HG02588 (cell line): ENCODE measurements at regions not wholly inside any gene's neighbourhood (a gene's known extent, or its start where the extent isn't known, plus 50 kb on each side); places are given as distances from the start of the nearest gene placed in this dataset.

ENCODE experiments used
- ATAC-seq: cut with Tn5 transposase; IDR thresholded peaks from one replicate; pipeline ENCODE4 v1.9.1; 2021; ENCODE audit warnings: mild to moderate bottlenecking, moderate library complexity; ENCODE audit not compliant: unreplicated experiment

DNA sequence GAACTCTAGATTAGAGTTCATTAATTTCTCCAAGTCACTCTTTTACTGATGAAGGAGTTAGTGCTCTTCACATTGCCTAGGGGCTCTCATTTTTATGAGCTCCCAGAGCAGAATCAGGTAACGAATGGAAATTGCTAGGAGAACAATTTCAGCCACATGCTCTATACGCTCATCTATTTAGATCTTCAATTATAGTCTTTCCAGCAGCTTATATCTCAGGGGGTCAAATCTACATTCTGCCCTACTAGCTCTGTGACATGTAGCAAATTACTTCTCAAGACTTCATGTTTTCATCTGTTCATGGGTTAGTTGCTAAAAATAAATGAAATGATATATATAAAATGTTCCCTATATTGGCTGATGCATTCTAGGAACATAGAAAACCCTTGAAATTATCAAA is 183.6 kb downstream of the PLPP3 start:
- no peak for ATAC-seq

DNA sequence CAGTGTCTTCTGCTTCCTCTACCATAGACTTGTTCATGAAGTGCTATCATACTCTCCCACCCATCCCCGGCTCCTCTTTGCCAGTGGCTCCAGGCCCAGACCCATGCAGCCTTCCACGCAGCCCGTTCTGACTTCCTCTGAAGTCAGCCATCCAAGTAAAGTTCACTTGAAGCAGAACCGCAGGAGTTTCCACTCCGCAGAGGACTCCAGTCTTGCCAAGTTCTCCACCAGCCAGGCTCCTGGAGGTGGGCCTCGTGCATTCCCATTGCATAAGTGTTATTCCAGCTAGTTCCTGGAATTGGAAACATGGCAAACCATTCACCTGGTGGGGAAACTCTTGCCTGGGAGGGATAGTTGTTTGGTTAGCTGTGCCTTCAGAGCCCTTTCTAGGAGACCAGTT is 185.1 kb downstream of the PLPP3 start:
- no peak for ATAC-seq

DNA sequence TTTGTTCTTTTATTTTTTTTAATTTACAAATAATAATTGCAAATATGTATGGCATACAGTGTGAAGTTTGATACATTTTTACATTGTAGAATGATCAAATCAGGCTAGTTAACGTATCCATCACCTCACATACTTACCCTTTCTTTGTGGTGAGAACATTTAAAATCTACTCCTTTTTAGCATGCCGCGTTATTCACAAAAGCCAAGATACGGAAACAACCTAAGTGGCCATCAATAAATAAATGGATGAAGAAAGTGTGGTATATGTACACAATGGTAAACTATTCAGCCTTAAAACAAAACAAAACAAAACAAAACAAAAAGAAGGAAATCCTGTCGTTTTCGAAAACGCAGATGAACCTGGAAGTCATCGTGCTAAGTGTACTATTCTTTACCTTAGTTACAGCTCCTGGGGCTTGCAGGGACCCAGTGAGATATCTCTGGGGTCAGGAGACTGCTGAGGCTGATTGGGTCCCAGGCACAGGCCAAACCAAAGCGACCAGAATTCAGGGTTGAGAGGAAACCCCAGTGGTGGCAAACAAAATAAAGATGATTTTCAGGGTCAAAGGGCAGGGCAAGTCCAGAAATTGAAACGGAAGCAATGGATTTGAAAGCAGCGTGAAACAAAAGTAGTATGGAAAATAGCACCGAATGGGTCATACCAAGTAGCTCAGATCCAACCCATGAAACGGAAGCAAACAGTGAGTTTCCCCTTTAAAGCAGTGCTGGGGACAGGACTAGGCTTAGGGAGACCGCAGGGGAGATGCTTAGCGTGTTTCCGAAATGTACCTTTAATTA is 188.2 kb downstream of the PLPP3 start:
- no peak for ATAC-seq

DNA sequence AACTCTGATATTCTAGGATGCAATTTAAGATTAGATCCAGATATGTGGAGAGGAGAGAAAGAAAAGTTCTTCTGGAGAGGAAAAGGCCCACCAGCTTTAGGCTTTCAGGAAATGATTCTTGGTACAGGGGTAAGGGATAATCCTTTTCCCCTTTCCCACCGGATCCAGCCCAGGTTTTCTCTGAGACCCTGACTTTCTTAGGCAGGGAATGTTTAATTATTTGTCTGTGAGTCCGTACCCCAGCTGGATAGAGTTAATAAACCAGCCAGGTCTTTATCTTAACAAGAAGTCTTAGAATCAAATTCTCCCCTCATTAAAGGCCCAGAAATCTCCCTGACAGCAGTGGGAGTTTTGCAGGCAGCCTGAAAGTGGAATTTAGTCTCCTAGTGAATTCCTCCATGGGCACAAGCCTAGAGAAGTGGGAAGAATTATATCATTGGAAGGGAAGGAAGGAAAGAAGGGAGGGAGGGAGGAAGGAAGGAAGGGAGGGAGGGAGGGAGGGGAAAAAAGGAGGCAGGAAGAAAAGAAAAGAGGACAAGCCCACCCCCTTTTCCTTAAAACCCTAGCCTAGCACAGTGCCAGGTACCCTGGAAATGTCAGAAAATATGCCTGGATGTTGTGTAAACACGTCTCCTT is 189.0 kb downstream of the PLPP3 start:
- no peak for ATAC-seq

DNA sequence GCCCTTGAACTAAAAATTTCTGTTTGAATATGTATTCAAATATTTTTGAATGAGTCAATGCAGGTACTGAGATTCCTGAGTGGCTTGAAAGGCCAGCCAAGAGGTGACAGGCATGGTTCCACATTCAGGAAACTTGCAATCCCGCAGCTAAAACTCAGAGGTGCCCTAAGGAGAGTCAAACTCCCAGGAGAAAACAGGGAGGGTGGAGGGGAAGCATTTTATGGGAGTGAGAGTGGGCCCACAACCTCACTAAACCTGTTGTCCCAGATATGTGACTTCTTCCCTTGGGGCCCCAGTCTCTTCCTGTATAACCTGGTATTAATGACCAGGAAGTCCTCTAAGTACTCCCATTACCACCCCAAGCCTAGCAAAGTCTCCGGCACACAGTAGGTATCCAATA is 189.6 kb downstream of the PLPP3 start:
- no peak for ATAC-seq

DNA sequence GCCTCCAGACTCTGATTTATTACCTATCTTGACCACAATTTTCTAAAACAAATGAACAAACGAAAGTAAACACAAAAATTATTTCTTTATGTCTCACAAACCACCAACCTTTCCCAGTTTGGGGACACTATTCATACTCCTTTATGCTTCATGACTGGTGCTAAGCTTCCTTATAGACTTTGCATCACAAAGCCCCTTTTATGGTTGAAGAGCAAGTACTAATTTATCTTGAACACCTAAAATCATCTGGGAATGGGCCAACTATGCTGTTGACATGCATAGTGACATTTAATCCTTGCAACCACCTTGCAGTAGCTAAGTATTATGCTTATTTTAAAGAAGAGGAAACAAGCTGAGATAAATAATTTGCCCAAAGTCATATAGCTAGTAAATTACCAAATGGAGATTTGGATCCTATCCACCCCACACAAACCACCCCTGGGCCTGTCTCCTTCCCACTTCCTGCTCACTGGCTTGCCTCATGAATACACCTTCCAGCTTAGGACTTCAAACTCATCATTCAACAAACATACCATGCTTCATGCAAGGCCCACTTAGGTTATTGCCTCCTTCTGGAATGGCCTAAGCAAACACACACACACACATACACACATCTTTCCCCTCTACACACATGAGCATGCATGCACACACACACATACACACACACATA is 192.2 kb downstream of the PLPP3 start:
- ATAC-seq: no peak

DNA sequence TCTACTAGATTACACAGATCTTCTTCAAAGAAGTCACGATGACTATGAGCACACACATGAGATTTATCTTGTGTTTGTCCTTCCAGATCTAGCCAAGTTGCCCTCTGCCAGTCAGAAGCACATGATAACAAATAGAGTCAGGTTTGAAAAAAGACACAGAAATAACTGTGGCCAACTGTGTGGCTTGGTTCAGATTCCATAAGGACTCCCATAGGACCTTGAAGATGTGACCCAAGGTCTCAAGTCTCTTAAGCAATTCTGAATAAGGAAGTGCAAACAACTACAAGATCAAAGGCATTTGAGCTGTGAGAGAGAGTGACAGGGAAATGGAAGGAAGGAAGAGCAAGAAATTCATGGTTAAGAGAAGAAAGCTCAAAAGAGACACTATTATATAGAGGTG is 194.0 kb downstream of the PLPP3 start:
- ATAC-seq: no peak

DNA sequence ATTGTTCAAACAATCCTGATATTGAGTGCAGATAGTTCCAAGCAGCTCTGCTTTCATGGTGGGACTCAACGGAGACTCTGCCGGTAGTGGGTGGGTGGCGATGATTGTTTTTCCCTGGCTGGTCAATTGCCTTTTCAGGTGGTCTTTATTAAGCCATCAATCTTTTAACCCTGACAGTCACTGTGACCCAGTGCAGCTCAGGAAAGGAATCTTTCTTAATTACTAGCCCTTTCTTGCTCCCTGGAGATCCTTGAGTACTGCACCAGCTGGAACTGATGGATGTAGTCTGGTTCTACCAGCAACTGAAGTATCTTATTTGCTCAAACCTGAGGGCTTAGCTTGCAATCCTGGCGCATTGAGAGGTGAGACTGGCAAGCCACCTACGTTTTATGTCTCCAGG is 196.4 kb downstream of the PLPP3 start:
- no peak for ATAC-seq

DNA sequence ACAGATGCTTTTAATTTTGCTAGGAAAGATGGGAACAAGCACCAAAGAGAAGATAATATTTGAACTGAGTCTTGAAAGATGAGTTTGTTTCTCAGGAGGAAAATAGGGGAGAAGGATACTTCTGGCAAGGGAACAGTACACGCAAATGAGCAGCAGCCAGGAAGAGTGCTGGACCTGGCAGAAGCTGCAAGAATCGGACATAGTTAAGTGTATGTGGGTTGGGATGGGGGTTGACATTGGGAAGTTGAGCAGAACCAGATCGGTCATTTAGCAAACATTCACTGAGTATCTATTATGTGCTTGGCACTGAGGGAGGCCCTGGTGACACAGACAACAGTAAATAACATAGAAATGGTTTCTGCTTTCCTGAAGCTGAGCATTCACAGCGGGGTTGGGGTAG is 198.8 kb downstream of the PLPP3 start:
- ATAC-seq: no peak

DNA sequence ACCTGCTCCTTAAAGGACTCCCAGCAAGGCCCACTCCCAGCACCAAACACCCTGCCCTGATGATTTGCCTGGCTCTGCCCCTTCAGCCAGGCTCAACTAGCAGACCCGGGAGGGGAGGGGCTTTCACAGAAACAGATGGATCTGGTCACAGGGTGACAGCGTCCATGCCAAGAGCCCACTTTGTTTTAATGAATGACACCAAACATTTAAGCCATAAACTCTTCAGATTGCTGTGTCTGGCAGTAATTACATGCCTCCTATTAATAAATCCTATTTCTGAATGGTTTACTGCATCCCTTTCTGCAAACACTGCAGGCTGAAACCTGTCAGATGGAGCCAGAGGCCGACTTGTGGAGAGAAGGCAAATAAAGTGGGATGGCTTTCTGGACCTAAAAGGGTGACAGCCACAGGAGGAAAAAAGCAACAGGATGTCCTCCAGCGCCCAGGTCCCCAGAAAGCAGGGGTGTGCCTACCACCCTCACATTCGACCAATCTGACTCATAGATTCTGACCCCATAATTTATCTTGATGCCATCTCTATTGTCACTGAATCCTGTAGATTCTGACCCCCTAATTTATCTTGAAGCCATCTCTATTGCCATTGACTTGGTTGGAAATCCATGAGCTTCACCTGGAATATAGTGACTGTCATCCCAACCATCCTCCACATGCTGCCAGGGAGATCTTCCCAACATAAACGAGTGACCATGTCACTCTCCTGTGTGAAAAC is 200.9 kb downstream of the PLPP3 start:
- ATAC-seq: no peak

DNA sequence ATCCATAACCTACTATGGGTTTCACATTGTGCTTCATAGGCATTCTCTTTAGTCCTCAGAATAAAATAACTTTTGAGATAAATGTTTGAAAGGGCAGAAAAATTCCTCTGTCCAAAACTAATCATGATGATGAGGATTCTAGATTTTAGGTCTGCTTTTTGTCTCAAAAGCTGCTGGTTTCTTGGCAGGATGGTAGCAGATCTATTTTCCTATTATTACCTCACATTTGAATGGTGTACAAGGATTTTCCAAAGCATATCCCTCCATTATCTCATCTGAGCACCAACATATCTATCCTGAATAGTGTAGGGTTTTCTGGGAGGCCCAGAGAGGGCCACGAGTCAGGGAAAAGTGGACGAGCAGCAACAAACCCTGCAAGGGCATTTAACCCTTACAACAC is 201.9 kb downstream of the PLPP3 start:
- ATAC-seq: no peak

DNA sequence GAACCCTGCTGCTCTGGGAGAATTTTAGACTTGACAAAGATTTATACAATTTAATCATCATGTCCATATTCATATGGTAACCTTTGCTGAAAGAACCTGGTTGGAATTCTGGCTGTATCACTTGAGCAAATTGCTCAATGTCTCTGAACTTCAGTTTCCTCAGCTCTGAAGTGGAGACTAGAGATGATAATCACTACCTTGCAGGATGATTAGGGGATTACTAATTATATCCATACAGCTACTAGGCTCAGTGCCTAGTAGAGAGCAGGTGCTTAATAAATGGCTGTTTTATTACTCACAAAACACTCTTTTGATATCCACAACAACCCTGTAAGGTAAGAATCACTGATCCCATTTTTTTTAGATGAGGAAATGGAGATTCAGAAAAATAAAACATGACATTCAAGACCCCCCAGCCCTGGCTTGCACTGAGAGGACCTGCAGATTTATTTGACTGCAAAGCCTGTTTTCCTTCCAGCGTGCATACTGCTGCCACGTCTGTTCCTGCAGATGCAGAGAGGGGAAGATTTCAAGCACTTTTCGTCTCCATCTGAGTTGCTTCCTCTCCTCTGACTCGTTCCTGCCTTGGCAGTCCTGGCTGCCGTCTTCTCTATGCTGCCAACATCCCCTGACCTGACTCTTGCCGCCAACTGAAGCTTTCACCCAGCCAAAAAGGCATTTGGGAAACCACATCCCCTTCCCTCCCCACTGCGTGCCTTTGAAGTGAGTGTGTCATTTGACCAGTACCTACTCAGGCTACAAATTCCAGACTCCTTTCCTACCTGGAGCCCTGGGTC is 203.0 kb downstream of the PLPP3 start:
- ATAC-seq: no peak

DNA sequence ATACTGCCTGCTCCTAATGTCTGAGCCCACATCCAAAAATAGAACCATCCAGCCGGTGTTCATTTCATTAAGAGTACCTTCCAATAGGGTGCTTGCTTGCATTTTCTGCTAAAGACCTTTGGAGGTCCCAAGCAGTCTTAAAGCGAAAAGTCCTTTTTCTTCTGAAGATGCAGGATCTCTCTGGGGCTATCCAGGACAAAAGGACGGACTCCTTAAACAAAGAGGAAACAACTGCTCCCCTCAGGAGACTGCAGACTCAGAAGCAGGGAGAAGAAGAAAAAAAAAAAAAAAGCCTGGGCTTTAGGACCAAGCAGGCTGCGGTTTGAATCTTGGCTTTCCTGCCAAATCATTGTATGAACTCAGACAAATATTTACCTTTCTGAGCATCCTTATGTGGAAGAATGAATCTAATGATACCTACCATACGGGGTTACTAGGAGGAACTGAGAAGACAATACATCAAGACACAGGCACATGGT is 204.0 kb downstream of the PLPP3 start:
- ATAC-seq: no peak

DNA sequence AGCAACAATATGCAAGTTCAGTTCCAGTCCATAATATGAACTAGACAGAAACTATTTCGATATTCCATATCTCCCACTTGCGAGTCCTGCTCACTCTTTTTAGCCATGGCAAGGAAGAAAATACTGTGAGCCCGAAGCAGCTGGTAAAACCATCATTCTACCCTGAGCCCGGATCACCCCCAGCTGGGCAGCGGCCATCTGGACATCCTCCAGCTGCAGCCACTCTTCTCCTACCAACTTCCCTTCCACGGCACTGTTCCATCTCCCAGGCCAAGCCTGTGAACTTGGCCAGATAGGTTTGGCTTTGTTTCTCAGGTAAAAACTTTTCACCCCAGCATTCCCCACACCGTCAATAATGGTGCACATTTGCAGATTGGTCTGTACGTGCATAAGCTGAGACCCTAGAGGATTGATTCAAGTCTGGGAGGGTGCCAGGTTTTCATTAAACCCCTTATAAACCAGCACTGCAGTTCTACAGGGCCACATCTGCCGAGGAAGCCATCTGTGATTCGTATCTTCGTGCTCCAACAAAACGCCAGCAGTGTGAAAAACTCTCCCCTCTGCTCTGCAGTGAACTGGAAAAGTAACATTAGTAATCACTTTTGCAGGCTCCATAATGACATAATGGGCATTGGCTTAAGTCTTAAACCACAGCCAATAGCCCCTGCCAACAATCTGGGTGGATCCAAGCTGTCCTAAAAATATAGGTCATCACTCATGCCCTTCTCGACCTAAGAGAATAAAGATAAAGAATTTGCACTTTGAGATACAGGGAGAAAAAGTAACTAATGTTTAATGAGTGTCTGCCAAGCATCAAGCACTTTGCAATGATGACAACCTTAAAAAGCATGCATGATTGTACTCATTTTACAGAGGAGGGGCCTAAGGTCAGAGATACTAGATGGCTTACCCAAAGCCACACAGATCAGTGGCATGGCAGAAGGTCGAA is 205.1 kb downstream of the PLPP3 start:
- no peak for ATAC-seq

DNA sequence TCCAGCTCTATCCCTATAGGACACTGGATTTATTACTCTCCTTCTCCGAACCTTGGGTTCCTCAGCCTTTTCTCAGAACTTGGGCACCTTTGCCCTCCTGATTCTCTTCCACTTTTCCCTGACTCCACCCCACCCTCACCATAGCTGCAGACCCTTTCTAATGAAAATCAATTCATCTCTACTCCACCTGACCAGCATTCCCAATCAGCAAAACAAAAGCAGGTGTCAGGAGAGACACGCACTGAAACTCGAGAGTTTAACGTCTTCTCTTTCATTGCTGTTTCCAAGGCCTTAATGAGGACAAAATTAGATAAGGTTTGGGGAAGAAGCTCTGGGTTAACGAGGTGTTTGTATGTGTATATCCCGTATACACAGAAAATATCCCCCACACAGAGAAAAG is 208.8 kb downstream of the PLPP3 start:
- no peak for ATAC-seq

DNA sequence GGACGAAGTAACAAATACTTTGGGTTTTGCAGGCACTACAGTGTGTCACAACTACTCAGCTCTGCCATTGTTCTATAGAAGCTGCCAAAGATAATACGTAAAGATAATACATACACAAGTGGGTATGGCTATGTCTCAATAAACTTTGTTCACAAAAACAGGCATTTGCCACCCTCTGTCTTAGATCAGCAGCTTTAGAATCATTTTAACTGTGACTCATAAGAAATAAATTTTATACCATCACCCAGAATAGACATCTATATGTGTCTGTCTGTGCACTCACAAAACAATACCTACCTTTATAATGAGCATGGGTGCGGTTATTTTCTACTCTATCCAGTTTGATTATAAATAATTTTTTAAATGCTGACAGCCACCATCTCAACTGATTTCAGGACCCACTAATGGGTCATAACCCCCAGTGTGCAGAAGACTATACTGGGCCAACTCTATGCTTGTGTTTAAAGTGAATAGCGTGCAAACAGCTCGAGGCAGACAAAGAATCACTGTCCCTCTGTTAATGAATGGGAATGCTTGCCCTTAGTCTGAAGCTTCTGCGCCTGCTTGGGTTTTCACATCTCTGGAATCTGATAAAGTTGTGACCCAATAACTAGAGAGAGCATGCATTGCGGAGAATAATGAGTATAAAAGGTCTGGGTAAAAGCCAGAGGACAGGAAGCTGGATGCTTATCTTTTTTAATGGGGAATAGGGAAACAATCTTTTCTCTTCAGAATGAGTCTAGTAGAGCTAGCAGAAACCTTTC is 216.2 kb downstream of the PLPP3 start:
- no peak for ATAC-seq

DNA sequence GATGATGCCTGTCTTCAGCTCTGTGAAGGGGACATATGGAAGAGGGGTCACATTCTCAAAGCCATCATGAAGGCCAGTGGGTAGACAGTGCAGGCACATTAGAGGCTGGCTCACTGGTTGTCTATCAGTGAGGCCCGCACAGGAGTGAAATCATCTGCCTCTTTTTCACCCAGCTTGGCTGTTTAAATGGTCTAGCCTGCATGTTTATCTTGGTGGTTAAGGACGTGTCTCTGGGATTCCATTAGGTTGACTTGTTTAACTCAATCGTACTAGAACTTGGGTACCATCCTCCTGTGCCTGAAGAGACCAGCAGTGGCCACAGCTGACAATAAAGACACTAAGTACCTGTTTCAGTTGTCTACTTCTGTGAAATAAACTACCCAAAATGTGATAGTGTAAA is 219.3 kb downstream of the PLPP3 start:
- no peak for ATAC-seq

DNA sequence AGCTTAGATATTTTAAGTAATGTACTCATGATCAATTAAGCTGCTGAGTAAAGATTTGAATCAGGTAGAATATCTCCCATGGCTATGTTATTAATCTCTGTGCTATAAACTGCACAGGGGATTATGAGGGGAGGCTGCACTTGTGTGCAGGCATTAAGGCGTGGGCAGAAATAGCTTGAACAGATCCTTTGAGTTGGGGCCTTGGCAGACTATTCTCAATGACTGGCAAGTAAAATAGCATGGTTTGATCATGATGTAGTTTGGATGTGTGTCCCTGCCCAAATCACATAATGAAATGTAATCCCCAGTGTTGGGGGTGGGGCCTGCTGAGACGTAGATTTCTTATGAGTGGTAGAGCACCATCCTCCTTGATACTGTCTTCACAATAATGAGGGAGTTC is 220.3 kb downstream of the PLPP3 start:
- ATAC-seq: no peak
